Inflammatory macrophage (primary cell): ENCODE measurements at regions not wholly inside any gene's neighbourhood (a gene's known extent, or its start where the extent isn't known, plus 50 kb on each side); places are given as distances from the start of the nearest gene placed in this dataset.

Experiments used
- DNase-seq, 2 donors: peaks; one replicate each; pipeline ENCODE4 v3.0.0-alpha.2; 2020 to 2022

DNA sequence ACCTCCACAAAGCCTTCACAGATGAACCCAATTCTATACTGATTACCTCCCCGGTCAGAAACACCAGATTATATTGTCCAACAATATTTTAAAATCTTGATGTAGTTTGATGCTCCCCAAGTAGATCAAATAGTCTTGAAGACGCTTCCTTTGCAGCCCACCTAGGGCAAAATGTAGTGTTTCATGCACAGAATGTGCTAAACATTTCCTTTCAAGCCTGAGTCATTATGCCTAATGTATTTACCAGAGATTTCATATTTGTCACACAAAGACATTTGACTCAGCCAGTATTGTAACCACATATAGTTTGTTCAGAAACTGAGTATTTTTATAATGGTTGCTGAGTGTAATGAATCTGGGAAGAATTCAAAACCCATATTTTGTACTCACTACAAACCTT, 1396.8 kb downstream of the LRRC4C start:
- DNase-seq: no peak

DNA sequence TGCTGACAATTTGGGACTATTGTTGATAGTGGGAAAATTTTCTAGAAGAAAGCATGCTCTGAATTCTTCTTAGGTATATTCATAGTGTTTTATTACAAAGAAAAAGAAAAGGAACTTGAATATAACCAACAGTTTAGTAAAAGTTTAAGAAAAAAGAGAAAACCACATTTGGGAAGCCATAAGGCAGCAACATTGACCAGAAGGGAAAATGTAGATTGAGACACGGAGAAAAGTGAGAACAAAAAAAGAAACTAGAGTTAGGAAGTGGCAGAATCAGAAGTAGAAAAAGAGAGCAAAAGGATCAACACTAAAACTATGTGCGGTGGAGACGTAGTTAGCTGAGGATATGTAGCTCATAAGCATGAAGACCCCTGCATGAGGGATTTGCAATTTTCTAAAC, 1398.2 kb downstream of the LRRC4C start:
- DNase-seq: no peak

DNA sequence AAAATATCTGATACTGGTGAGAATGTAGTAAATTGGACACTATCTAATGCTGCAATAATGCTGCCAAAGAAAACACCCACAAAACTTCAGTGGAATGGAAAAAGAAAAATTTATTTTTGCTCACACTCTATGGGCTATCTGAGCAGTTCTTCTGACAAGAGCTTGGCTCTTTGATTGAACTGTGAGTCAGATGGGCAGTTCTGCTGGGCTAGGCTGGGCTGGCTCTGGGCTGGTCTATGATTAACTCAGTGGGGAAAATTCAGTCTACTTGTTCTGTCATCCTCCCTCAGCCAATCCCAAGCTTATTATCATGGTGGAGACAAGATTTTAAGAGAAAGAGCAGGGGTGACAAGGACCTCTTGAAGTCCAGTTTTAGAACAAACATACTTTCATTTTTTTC, 1404.8 kb downstream of the LRRC4C start:
- no peak for DNase-seq

DNA sequence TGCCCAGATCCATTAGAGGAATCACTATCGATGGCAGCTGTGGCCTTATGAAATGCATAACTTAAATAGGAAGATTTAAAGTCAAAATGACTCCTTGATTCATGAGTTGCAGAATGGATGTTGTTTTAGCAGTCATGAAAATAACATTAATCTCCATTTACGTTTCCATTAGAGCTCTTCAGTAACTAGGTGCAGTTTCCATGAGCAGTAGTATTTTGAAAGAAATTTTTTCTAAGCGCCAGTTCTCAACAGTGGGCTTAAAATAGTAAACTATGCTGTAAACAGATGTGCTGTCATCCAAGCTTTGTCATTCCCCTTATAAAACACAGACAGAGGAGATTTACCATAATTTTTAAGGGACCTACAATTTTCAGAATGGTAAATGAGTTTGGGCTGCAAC, 1414.1 kb downstream of the LRRC4C start:
- DNase-seq: no peak

DNA sequence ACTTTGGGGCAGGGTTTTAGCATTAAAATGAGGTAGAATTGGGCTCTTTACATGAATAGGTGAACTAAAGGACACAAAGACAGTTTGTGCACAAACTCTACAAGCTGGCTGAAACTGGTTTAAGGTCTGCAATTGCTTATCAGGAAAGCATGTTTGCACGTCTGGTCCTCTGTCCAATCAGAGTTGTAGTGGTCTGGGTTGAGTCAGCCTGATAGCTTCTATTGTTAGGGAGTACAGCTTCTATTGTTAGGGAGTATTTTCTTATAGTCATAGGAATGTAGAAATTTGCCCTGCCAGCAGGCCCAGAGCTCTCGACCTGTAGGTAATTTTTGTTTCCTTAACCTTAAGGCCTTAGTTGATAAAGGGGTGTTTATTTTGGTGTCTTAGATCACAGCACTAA, 1422.4 kb downstream of the LRRC4C start:
- no peak for DNase-seq

DNA sequence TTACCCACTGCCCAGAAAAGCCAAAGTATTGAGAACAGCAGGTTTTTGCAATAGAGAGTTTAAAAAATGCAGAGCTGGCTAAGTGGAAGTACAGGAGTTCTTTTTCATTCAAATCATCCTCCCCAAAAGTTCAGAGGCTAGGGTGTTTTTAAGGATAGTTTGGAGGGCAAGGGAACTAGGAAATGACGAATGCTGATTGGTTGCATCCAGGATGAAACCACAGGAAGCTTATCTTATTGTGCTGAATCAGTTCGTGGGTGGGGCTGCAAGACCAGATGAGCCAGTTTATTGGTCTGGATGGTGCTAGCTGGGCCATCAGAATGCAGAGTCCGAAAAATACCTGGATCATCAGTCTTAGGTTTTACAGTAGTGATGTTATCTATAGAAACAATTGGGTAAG, 1427.1 kb downstream of the LRRC4C start:
- DNase-seq: no peak

DNA sequence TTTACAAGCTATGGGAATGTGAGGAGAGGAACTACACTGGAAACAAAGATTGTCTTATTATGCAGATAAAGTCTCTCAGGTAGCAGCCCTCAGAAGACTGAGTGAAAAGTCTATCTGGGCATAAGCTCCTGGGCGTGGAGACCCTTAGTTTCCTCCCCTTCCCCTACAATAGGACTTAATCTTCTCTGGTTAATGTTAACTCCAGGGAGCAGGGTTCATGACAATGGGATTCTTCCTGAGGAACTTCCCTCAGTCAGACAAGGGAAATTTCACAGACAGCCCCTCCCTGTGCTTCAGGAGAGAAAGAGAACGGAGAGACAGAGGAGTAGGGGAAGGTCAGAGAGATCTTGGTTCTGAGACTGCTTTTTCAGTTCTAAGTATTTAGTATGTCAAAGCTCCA, 1428.6 kb downstream of the LRRC4C start:
- no peak for DNase-seq

DNA sequence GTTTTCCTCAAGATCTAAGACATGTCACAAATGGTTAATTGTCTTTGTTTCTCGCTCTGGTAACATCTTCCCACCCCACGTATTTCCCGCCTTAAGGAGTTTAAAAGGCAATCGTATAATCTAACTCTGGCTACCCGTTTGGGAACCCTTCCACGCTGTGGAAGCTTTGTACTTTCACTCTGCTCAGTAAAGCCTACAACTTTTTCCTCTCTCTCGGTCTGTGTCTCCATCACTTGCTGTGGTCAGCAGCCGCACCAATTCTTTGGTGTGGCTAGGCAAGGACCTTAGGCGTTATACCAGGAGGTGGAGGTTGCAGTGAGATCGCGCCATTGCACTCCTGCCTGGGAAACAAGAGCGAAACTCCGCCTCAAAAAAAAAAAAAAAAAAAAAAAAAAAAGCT, 1430.1 kb downstream of the LRRC4C start:
- no peak for DNase-seq

DNA sequence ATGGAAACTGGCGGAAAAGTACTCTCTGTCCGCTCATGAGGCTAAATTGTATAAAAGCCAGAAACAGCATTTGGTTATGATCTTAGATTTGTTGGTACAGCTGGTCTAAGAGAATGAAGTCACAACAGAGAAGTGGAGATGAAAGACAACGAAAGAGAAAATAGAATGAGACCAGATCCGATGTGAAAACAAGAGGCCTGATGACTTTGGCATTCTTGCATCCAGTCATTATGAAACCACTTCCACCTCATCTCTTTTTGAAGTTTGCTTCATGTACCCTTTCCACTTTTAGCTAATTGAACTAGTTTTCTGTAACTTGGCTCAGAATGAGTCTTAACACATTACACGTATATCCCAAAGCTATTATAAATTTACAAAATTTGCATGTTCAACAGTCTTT, 1431.7 kb downstream of the LRRC4C start:
- no peak for DNase-seq

DNA sequence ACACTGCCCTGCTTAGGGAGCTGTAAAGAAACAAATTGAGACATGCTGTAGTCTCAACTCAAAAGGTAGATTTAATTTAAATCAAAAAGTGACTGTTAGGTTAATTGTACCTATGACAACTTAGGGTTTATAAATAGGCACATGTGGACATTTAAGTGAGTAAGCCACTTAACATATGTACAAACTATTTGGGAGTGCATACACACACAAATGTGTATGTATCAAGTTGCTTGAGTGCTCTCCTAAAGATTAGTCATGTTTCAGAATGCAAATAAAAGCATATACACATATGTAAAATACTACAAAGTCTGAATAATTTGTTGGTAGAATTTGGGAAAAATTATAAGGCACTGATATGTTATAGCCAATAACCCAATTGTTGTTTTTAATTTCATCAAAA, 1435.7 kb downstream of the LRRC4C start:
- no peak for DNase-seq

DNA sequence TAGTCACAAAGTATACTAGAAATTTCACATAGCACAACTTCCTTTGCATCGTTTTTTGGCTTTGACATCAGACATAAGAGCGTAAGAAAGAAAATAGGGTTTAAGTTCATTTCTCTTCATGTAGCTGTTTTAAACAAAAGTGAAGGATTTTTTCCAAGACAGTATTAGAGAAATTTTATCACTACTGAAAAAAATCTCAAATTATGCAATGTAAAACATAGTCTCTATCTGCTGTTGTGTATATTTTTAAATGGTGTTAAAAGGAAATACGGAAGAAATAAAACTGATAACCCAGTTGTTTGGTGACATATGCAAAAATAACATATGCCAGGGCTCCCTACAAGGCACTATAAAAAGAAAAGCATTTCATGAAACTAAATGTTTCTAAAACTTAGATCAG, 1449.4 kb downstream of the LRRC4C start:
- DNase-seq: no peak

DNA sequence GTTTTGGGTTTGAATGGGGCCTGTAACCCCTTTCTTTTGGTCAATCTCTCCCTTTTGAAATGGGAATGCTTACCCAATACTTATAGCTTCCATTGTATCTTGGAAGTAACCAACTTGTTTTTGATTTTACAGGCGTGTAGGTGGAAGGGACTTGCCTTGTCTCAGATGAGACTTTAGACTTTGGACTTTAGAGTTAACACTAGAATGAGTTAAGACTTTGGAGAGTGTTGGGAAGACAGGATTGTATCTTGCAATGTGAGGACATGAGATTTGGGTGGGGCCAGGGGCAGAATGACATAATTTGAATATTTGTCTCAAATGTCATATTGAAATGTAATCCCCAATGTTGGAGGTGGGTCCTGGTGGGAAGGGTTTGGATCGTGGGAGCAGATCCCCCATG, 1466.9 kb downstream of the LRRC4C start:
- no peak for DNase-seq

DNA sequence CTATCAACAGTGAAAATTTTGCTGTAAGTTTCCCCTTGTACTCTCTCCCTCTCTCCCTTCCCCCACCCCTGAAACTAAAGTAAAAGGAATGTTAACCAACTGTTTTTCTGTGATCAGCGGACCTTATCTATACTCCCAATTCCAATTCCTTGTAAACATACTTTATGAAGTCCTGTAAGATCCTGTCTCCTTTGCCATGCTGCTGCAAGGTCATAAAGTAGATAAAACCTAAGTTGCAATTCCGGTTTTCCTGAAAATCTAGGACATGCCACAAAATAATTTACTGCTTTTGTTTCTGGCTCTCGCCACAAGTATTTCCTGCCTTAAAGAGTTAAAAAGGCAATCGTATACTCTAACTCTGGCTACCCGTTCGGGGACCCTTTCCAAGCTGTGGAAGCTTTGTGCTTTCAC, 1469.0 kb downstream of the LRRC4C start:
- DNase-seq: no peak

DNA sequence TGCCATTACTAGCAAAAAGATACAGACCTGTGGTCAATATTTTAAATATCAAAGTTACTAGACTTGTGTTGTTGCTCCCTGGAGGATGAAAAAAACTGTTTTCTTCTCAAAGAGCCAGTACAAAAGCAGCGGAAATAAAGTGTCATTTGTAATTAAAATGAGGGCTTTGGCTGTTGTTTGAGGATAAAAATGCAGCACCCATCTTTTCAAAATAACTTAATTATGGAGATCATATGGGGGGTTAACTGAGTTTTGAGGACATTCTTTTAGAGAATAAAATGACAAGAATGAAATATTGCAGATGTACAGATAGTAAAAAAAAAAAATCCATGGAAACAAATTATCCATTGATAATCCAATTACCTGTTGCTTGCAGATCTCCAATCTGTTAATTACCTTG, 1484.4 kb downstream of the LRRC4C start:
- no peak for DNase-seq

DNA sequence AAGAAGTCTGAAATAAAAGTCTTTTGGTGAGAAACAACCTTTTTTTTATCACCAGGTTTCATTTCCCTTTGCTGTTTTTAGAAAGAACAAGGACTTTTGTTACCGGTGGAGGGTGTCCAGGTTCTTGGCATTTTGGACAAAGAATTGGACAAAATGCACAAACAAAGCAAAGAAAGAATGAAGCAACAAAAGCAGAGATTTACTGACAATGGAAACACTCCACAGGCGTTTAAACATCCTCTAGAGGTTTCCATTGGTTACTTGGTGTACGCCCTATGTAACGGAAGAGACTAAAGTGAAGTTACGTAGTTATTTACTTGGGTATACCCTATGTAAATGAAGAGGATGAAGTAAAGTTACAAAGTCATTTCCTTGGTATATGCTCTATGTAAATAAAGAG, 1487.0 kb downstream of the LRRC4C start:
- no peak for DNase-seq

DNA sequence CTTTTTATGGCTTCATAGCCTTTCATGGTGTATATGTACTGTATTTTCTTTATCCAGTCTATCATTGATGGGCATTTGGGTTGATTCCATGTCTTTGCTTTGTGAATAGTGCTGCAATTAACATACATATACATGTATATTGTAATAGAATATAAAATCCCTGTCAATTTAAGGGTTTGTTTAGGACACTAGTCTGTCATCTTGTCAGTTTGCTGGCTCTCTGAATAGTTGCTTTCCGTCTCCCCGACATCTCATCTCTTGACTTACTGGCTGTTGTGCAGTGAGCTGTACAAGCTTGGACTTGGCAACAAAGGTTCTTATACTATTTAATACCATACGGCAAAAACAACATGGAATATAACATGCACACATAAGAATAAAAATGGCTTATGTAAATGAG, 1487.5 kb downstream of the LRRC4C start:
- no peak for DNase-seq

DNA sequence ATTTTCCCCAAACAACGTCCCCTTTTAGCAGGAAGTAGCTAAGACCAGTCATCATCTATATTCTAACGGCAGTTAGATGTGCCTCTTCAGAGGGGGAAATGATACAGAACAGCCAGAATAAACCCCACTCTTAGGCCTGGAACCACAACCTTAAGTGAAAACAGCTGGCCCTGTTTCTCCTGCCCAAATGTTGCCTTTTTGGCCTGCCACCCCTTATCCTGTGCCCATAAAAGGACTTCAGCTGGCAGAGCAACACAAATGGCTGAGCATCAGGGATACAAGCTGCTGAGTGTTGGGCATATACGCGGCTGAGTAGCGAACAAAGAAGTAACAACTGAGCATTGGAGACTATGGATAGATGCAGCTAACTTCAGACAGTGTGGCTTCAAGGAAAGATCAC, 1491.4 kb downstream of the LRRC4C start:
- no peak for DNase-seq

DNA sequence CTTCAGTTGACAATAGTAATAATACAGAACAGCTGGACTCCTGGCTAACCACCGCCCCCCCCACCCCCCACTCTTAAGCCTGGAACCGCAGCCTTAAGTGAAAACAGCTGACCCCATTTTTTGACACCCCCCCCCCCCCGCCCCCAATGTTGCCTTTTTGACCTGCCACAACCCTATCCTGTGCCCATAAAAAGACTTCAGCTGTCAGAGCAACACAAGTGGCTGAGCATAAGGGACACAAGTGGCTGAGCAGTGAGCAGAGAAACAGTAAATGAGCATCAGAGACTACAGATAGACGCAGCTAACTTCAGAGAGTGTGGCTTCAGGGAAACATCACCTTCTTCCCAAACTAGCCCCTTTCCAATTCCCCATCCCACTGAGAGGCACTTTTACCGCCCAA, 1493.8 kb downstream of the LRRC4C start:
- DNase-seq: no peak

DNA sequence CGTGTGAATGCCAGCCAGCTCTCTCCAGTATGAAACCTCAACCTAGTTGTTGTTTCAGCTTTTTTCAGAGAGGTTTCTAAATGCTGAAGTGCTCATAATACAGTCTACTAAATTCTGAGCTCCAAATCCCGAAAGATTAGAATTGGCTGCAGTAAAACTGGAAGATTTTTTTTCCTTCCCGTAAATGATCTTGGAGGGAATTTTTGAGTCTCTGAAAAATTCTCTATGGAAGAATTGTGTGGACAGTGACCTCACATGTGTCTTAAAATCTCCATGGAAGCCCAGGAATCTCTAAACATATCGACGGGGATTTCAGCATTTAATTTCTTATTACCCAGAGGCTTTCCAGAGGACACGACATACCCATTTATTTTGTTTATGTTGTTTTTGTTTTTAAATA, 1499.2 kb downstream of the LRRC4C start:
- DNase-seq: no peak

DNA sequence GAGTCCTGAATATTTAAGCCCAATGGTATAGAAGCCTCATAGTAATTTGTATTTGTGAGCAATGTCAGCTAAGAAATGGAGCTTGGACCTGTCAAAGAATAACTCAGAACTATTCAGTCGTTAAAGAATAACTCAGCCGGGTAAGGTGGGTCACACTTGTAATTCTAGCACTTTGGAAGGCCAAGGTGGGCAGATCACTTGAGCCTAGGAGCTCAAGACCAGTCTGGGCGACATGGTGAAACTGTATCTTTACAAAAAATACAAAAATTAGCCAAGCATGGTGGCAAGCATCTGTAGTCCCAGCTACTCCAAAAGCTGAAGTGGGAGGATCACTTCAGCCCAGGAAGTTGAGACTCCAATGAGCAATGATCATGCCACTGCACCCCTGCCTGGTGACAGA, 1526.5 kb downstream of the LRRC4C start:
- no peak for DNase-seq

DNA sequence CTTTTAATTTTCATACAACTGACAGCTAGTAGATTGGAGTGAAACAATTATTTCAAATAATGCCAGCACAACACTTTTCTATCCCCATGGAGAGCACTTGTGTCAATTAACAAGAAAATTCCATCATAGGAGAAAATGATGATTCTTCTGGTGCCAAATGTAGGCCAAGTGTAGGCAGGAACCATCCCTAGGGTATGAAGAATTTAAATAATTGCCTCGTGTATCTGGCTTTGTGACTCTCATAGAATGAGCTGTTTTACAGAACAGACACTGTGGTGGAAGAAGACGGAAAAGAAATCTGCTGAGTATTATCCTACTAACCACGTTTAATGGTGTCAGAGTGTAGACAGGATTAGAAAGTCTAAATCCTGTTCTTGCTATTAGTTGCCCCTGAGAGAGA, 1542.2 kb downstream of the LRRC4C start:
- no peak for DNase-seq

DNA sequence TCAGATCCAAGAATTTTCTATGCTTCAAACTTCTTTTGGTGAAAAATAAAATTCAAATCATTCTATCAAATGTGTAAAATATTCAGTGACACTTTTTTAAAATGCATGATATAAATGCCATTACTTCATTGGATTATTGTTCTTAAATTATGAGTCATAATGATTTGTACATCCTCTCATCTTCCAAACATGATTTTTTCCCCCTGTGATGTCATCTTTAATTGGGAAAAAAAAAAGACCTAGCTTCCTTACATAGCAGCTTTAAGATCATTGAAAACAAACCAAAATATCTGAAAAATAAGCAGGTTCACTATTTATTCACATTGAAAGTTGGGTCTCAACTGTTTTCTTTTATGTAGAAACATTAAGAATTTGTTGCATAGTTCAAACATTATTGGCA, 1549.4 kb downstream of the LRRC4C start:
- no peak for DNase-seq

DNA sequence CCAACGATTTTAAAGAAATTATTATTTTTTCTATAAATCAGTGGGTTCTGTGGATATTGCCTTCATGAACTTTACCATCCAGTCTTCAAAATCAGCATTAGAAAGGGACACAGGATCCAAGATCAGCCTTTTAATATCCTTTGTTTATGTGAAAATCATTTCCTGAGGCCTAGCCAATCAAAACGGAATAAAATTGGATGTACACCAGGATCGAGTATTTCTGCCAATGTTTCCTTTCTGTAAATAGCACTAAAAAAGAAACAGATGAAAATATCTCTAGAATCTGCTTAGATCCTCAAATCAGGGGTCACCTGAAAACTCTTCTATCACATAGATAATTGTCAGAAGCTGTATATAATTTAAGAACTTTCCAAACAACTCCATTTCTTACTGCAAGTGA, 1598.5 kb downstream of the LRRC4C start:
- DNase-seq: no peak

DNA sequence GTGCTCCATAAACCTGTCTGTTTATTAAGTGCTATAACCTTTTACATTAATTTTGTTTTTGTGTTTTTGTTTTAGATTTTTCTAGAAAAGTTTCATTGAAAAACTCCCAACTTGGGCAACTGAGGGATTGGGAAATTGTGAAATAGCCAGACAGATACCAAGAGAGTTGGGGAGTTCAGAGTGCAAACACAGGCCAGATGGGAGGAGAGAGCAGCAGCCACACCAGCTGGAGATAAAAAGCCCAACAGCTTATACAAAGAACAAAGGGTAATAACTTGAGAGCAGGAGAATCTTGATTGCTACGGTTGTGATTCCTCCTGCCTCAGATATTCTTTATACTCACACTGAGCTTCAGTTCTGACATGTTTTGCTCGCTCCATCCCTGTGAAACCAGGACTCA, 1642.2 kb downstream of the LRRC4C start:
- DNase-seq: no peak

DNA sequence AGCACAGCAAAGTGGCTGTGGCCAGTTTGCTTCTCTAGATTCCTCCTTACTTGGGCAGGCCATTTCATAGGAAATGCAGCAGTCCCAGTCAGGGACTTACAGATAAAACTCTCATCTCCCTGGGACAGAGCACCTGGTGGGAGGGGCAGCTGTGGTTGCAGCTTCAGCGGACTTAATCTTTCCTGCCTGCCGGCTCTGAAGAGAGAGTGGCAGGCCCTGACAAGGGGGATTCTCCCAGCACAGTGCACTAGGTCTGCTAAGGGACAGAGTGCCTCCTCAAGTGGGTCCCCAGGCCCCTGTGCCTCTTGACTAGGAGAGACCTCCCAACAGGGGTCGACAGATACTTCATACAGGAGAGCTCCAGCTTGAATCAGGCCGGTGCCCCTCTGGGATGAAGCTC, 1649.1 kb downstream of the LRRC4C start:
- no peak for DNase-seq

DNA sequence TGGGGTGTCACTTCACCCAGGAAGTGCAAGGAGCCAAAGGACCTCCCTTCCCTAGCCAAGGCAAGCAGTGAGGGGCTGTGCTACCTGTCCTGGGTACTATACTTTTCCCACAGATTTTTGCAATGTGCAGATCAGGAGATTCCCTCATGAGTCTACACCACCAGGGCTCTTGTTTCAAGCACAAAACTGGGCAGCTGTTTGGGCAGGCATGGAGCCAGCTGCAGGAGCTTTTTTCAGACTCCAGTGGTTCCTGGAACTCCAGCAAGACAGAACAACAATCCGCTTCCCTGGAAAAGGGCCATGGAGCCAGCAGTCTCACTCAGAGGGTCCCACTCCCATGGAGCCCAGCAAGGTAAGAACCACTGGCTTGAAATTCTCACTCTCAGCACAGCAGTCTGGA, 1649.6 kb downstream of the LRRC4C start:
- DNase-seq: no peak
